GM21737 (cell line): ENCODE measurements at regions not wholly inside any gene's neighbourhood (a gene's known extent, or its start where the extent isn't known, plus 50 kb on each side); places are given as distances from the start of the nearest gene placed in this dataset.

Experiments used
- ATAC-seq: cut with Tn5 transposase; IDR thresholded peaks from one replicate; pipeline ENCODE4 v1.9.1; 2021; ENCODE audit warnings: mild to moderate bottlenecking, moderate library complexity; ENCODE audit not compliant: unreplicated experiment

- ATAC-seq, result no peak
Observed at GRCh38 chr9:7403839-7404487, 395.6 kb downstream of the DMAC1 start.

GRCh38 chr9:7403028-7403389, 396.6 kb downstream of the DMAC1 start:
- ATAC-seq, result no peak

GRCh38 chr9:7402334-7403027, 397.1 kb downstream of the DMAC1 start:
- no peak for ATAC-seq

- no peak for ATAC-seq
Observed at GRCh38 chr9:7401116-7401515, 398.5 kb downstream of the DMAC1 start.

GRCh38 chr9:7394002-7394774, 405.4 kb downstream of the DMAC1 start:
- no peak for ATAC-seq

- ATAC-seq, result no peak
Observed at GRCh38 chr9:7392148-7392547, 407.4 kb downstream of the DMAC1 start.

GRCh38 chr9:7388755-7389154, 410.8 kb downstream of the DMAC1 start:
- ATAC-seq, result no peak

GRCh38 chr9:7387840-7388239, 411.7 kb downstream of the DMAC1 start:
- ATAC-seq, result no peak

- ATAC-seq, result no peak
Observed at GRCh38 chr9:7382304-7382703, 417.3 kb downstream of the DMAC1 start.

- ATAC-seq, result no peak
Observed at GRCh38 chr9:7377489-7377888, 422.1 kb downstream of the DMAC1 start.

- no peak for ATAC-seq
Observed at GRCh38 chr9:7376833-7377232, 422.7 kb downstream of the DMAC1 start.

- no peak for ATAC-seq
Observed at GRCh38 chr9:7376213-7376612, 423.4 kb downstream of the DMAC1 start.

GRCh38 chr9:7375013-7375511, 424.5 kb downstream of the DMAC1 start:
- ATAC-seq, result no peak

GRCh38 chr9:7370988-7371387, 428.6 kb downstream of the DMAC1 start:
- no peak for ATAC-seq

GRCh38 chr9:7370381-7370780, 429.2 kb downstream of the DMAC1 start:
- no peak for ATAC-seq

- ATAC-seq, result no peak
Observed at GRCh38 chr9:7369384-7369821, 430.2 kb downstream of the DMAC1 start.

GRCh38 chr9:7368410-7369292, 430.9 kb downstream of the DMAC1 start:
- ATAC-seq, result no peak

GRCh38 chr9:7367726-7368125, 431.9 kb downstream of the DMAC1 start:
- no peak for ATAC-seq

GRCh38 chr9:7366121-7366520, 433.5 kb downstream of the DMAC1 start:
- ATAC-seq, result no peak

GRCh38 chr9:7363777-7364477, 435.7 kb downstream of the DMAC1 start:
- ATAC-seq, result no peak
